GM19023 (cell line): ENCODE measurements at regions not wholly inside any gene's neighbourhood (a gene's known extent, or its start where the extent isn't known, plus 50 kb on each side); places are given as distances from the start of the nearest gene placed in this dataset.
"Not testable (repeated sequence)": the region's sequence is repeated elsewhere in the genome, so short reads cannot be mapped to it uniquely, and the experiment has no call there.

Source experiments
- ATAC-seq: cut with Tn5 transposase; IDR thresholded peaks from one replicate; pipeline ENCODE4 v1.9.1; 2021; ENCODE audit warnings: mild to moderate bottlenecking, moderate library complexity; ENCODE audit not compliant: unreplicated experiment

- no peak for ATAC-seq
Measured at GRCh38 chr4:38411981-38412536, 251.9 kb upstream of the KLF3 start.

- no peak for ATAC-seq
Measured at GRCh38 chr4:38413524-38414341, 250.3 kb upstream of the KLF3 start.

GRCh38 chr4:38414410-38414809 is 249.6 kb upstream of the KLF3 start:
- ATAC-seq, result no peak

GRCh38 chr4:38415682-38416081 is 248.3 kb upstream of the KLF3 start:
- no peak for ATAC-seq

GRCh38 chr4:38416450-38417014 is 247.5 kb upstream of the KLF3 start:
- no peak for ATAC-seq

GRCh38 chr4:38420254-38420653 is 243.7 kb upstream of the KLF3 start:
- not testable (repeated sequence) for ATAC-seq

- no peak for ATAC-seq
Measured at GRCh38 chr4:38422850-38423249, 241.1 kb upstream of the KLF3 start.

- ATAC-seq, result no peak
Measured at GRCh38 chr4:38424151-38424871, 239.7 kb upstream of the KLF3 start.

GRCh38 chr4:38426532-38426931 is 237.5 kb upstream of the KLF3 start:
- ATAC-seq, result no peak

- no peak for ATAC-seq
Measured at GRCh38 chr4:38430841-38431240, 233.2 kb upstream of the KLF3 start.

GRCh38 chr4:38442073-38442788 is 221.8 kb upstream of the KLF3 start:
- ATAC-seq, result no peak

- no peak for ATAC-seq
Measured at GRCh38 chr4:38449506-38450174, 214.4 kb upstream of the KLF3 start.

- no peak for ATAC-seq
Measured at GRCh38 chr4:38452009-38452408, 212.0 kb upstream of the KLF3 start.

GRCh38 chr4:38452542-38452941 is 211.5 kb upstream of the KLF3 start:
- no peak for ATAC-seq

- ATAC-seq, result no peak
Measured at GRCh38 chr4:38453253-38453881, 210.6 kb upstream of the KLF3 start.

GRCh38 chr4:38454284-38454683 is 209.7 kb upstream of the KLF3 start:
- no peak for ATAC-seq

GRCh38 chr4:38455092-38455862 is 208.7 kb upstream of the KLF3 start:
- ATAC-seq, result peak; percentile 71

- ATAC-seq, result no peak
Measured at GRCh38 chr4:38456096-38456495, 207.9 kb upstream of the KLF3 start.

- ATAC-seq, result no peak
Measured at GRCh38 chr4:38461342-38461741, 202.7 kb upstream of the KLF3 start.
